Hepatocyte (in vitro differentiated cells): ENCODE measurements at regions not wholly inside any gene's neighbourhood (a gene's known extent, or its start where the extent isn't known, plus 50 kb on each side); places are given as distances from the start of the nearest gene placed in this dataset.

Experiments
- DNase-seq: peaks from one replicate; pipeline ENCODE4 v3.0.0-alpha.2; 2016; ENCODE audit warnings: low spot score
- H2AFZ ChIP-seq: fragments of 200-600 bp; sonication (generic); 2 replicates; pipeline ENCODE4 v1.6.0; 2016; ENCODE audit warnings: antibody characterized with exemption, mild to moderate bottlenecking
- H3K27ac ChIP-seq: fragments of 200-600 bp; sonication (generic); 2 replicates; pipeline ENCODE4 v1.5.1; 2016; ENCODE audit warnings: mild to moderate bottlenecking
- H3K27me3 ChIP-seq: fragments of 200-600 bp; sonication (generic); 2 replicates; pipeline ENCODE4 v1.6.1; 2016
- H3K36me3 ChIP-seq: fragments of 200-600 bp; sonication (generic); replicated peaks from 2 replicates; pipeline ENCODE4 v1.5.1; 2016; ENCODE audit warnings: low read depth; ENCODE audit not compliant: insufficient read depth
- H3K4me1 ChIP-seq: fragments of 200-600 bp; sonication (generic); 2 replicates; pipeline ENCODE4 v1.5.1; 2016; ENCODE audit warnings: mild to moderate bottlenecking, moderate library complexity; ENCODE audit not compliant: insufficient read depth
- H3K4me2 ChIP-seq: fragments of 200-600 bp; sonication (generic); 2 replicates; pipeline ENCODE4 v1.6.0; 2016
- H3K4me3 ChIP-seq: fragments of 200-600 bp; sonication (generic); 2 replicates; pipeline ENCODE4 v1.5.1; 2016; ENCODE audit warnings: mild to moderate bottlenecking
- H3K79me2 ChIP-seq: fragments of 200-600 bp; sonication (generic); 2 replicates; pipeline ENCODE4 v1.6.0; 2017; ENCODE audit warnings: mild to moderate bottlenecking
- H3K9me2 ChIP-seq: fragments of 200-600 bp; sonication (generic); replicated peaks from 2 replicates; pipeline ENCODE4 v1.6.0; 2017; ENCODE audit warnings: mild to moderate bottlenecking; ENCODE audit not compliant: insufficient read depth
- H3K9me3 ChIP-seq: fragments of 200-600 bp; sonication (generic); 2 replicates; pipeline ENCODE4 v1.5.1; 2016; ENCODE audit warnings: low read depth, mild to moderate bottlenecking
- H4K20me1 ChIP-seq: fragments of 200-600 bp; sonication (generic); 2 replicates; pipeline ENCODE4 v1.6.0; 2016; ENCODE audit warnings: mild to moderate bottlenecking; ENCODE audit not compliant: insufficient read depth, poor library complexity, severe bottlenecking
- EZH2 ChIP-seq: fragments of 200-600 bp; sonication (generic); IDR thresholded peaks from 2 replicates; pipeline ENCODE4 v1.6.1; 2016; ENCODE audit warnings: antibody characterized with exemption, mild to moderate bottlenecking, borderline replicate concordance
- EZH2phosphoT487 ChIP-seq: fragments of 200-600 bp; sonication (generic); IDR thresholded peaks from one replicate; pipeline ENCODE4 v1.6.1; 2018; ENCODE audit warnings: antibody characterized with exemption, mild to moderate bottlenecking, low read depth, moderate library complexity; ENCODE audit not compliant: unreplicated experiment, severe bottlenecking
- WGBS: methylation state at CpG from one replicate; pipeline ENCODE4 v1.1.6; 2016; ENCODE audit warnings: low lambda C conversion rate; ENCODE audit errors: missing lambda C conversion rate; 5-methylcytosine and 5-hydroxymethylcytosine counted together
- TF ChIP-seq, protein P1 (sequence below): fragments of 200-600 bp; sonication (generic); IDR thresholded peaks from 2 replicates; pipeline ENCODE4 v1.5.1; 2016; ENCODE audit warnings: antibody characterized with exemption, mild to moderate bottlenecking; ENCODE audit not compliant: poor library complexity

DNA sequence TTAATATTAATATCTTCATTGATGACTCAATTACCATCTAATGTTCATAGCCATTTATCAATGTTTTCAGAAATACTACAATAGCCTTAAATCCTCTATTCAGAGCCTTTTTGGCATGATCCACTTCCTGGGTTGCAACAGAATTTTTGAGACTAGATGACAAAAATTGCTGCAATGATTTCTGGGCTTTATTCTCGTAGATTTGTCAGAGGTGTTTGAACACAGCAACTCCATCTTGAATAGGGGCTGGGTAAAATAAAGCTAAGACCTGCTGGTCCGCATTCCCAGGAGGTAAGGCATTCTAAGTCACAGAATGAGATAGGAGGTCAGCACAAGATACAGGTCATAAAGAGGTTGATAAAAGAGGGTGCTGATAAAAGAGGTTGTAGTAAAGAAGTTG lies 165.8 kb upstream of the CNOT2 start:
- no peaks in the 10 kb centered on the region for H3K27me3 ChIP-seq
- no peaks in the 10 kb centered on the region for H4K20me1 ChIP-seq
- no peak for DNase-seq
- H3K9me2 ChIP-seq = no peaks in the 10 kb centered on the region
- no peaks in the 10 kb centered on the region for H3K9me3 ChIP-seq
- H3K4me1 ChIP-seq = peaks cover under 1% of the 10 kb centered on the region
- TF ChIP-seq, protein P1, sequence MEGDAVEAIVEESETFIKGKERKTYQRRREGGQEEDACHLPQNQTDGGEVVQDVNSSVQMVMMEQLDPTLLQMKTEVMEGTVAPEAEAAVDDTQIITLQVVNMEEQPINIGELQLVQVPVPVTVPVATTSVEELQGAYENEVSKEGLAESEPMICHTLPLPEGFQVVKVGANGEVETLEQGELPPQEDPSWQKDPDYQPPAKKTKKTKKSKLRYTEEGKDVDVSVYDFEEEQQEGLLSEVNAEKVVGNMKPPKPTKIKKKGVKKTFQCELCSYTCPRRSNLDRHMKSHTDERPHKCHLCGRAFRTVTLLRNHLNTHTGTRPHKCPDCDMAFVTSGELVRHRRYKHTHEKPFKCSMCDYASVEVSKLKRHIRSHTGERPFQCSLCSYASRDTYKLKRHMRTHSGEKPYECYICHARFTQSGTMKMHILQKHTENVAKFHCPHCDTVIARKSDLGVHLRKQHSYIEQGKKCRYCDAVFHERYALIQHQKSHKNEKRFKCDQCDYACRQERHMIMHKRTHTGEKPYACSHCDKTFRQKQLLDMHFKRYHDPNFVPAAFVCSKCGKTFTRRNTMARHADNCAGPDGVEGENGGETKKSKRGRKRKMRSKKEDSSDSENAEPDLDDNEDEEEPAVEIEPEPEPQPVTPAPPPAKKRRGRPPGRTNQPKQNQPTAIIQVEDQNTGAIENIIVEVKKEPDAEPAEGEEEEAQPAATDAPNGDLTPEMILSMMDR = no peak
- H2AFZ ChIP-seq = no peak overlapping the region
- 79% methylated on average over 2 of the region's 2 CpGs for WGBS
- H3K4me3 ChIP-seq = no peak overlapping the region
- no peaks in the 10 kb centered on the region for H3K79me2 ChIP-seq
- no peak overlapping the region for H3K27ac ChIP-seq
- no peak overlapping the region for H3K4me2 ChIP-seq
- H3K36me3 ChIP-seq = no peaks in the 10 kb centered on the region

DNA sequence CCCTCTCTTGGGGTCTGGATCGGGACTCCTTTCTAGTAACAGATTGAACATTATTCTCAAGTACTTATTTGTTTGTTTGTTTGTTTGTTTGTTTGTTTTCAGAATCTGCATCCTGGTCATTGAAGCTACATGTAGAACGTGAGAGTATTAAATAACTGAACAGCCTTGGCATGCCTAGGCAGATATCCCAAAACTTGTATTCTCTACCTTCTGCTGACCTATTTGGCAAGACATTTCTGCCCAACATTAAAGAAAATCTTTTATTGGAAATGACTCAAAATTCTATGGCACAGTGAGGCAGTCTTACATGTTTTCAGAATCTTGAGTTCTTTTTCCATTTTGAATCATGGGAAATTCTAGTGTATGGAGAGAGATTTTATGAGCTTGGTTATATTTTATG lies 165.1 kb upstream of the CNOT2 start:
- Histone ChIP-seq H3K9me2 (no peaks in the 10 kb centered on the region), H3K4me1 (no peaks in the 10 kb centered on the region), H4K20me1 (no peaks in the 10 kb centered on the region), H3K27ac (no peak overlapping the region), H3K9me3 (no peaks in the 10 kb centered on the region), H2AFZ (no peak overlapping the region), H3K79me2 (no peaks in the 10 kb centered on the region), H3K4me3 (no peak overlapping the region), H3K27me3 (no peaks in the 10 kb centered on the region), H3K36me3 (no peaks in the 10 kb centered on the region), H3K4me2 (no peak overlapping the region)
- 93% methylated on average over 2 of the region's 2 CpGs for WGBS
- TF ChIP-seq EZH2 (no peak), EZH2phosphoT487 (no peak)
- TF ChIP-seq, protein P1 = no peak
- DNase-seq = no peak

DNA sequence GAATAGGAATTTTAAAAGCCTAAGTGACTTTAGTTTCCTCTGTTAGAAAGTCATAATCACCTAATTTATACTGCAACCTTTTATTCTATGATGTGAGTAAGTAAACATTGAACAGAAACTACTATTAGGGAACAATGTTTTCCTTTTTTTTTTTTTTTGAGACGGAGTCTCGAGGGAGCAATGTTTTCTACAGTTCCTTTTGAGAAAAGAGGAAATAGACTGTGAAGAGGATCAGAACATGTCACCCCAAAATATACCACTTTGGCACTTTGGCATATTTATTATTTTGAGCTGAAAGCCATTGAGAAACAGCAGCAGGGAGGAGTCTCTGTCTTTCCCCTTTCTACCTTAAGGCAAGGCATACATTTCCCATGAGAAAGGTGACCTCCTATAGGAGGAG lies 162.7 kb upstream of the CNOT2 start:
- no peaks in the 10 kb centered on the region for H3K4me1 ChIP-seq
- WGBS = 89% methylated on average over 2 of the region's 2 CpGs
- no peak for DNase-seq

More for the DNA sequence above, 162.7 kb upstream of the CNOT2 start:
- no peaks in the 10 kb centered on the region for H3K27me3 ChIP-seq
- no peak overlapping the region for H2AFZ ChIP-seq
- H3K27ac ChIP-seq = no peak overlapping the region
- no peaks in the 10 kb centered on the region for H3K9me3 ChIP-seq
- H3K9me2 ChIP-seq = no peaks in the 10 kb centered on the region
- H4K20me1 ChIP-seq = no peaks in the 10 kb centered on the region
- no peaks in the 10 kb centered on the region for H3K36me3 ChIP-seq
- TF ChIP-seq EZH2phosphoT487 = no peak
- TF ChIP-seq, protein P1 = no peak
- no peaks in the 10 kb centered on the region for H3K79me2 ChIP-seq
- H3K4me3 ChIP-seq = no peak overlapping the region
- H3K4me2 ChIP-seq = no peak overlapping the region
